22Rv1 (cell line): ENCODE measurements at regions not wholly inside any gene's neighbourhood (a gene's known extent, or its start where the extent isn't known, plus 50 kb on each side); places are given as distances from the start of the nearest gene placed in this dataset.

ENCODE experiments used
- H3K27ac ChIP-seq: fragments of 450-650 bp; 2 replicates; pipeline ENCODE4 v1.5.1; 2017
- CTCF ChIP-seq: fragments of 450-650 bp; IDR thresholded peaks from 2 replicates; pipeline ENCODE4 v1.5.1; 2017; ENCODE audit warnings: mild to moderate bottlenecking
- ZFX ChIP-seq: fragments of 450-650 bp; IDR thresholded peaks from 2 replicates; pipeline ENCODE4 v1.6.1; 2017; ENCODE audit warnings: antibody characterized with exemption, borderline replicate concordance

DNA sequence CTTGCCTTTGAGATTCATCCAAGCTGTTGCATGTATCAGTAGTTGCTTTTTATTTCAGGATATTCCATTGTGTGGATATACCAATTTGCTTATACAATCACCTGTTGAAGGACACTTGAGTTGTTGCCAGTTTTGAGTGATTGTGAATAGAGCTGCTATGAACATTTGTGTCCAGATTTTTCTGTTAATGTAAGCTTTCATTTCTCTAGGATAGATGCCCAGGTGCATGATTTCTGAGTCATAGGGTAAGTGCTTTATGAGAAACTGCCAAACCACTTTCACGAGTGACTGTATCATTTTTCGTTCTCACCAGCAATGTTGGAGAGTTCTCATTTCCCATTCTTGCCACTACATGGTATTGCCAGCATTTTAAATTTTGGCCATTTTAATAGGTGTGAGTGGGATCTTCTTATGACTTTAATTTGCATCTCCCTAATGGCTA, 434.6 kb upstream of the RGS6 start:
- TF ChIP-seq CTCF, result no peak
- no peak for TF ChIP-seq ZFX
- H3K27ac ChIP-seq, result no peak overlapping the region

GRCh38 chr14:71498212-71498611, 434.0 kb upstream of the RGS6 start:
- H3K27ac ChIP-seq, result no peak overlapping the region
- TF ChIP-seq CTCF, result no peak
- no peak for TF ChIP-seq ZFX

DNA sequence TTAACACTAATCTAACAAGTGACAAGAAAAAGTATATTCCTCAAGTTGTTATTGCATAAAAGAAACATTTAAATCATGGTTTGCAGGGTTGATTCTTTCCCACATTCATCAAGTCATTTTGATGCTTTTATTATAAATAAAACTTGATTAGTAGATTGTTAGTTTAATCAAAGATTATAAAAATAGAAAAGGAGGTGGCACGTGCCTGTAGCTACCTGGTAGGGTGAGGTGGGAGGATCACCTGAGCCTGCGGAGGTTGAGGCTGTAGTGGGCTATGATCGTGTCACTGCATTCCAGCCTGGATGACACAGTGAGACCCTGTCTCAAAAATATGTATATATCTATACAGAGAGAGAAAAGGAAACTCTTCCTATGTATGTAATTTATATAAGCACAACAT, 433.2 kb upstream of the RGS6 start:
- H3K27ac ChIP-seq, result no peak overlapping the region
- TF ChIP-seq CTCF, result no peak
- TF ChIP-seq ZFX, result no peak

DNA sequence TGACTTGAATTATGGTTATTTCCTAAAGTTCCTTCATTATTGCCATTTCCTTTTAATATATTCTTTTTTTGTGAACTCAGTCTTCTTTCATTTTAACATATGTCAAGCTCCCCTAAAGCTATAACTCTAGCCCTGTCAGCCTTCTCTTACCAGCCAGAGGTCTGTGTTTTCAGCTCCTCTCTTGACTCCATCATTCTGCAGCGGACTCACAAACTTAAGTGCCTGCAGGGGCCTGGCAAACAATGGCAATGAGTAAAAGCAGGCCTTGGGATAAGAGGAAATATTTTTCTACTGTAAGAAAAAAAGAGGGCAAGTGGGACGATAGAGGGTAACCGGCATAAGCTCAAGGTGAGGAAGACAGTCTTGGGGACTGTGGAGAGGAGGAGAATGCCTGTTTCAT, 424.5 kb upstream of the RGS6 start:
- TF ChIP-seq ZFX (no peak), CTCF (no peak)
- no peak overlapping the region for H3K27ac ChIP-seq

- TF ChIP-seq CTCF (no peak), ZFX (no peak)
Observed at GRCh38 chr14:71508901-71509300, 423.3 kb upstream of the RGS6 start.

DNA sequence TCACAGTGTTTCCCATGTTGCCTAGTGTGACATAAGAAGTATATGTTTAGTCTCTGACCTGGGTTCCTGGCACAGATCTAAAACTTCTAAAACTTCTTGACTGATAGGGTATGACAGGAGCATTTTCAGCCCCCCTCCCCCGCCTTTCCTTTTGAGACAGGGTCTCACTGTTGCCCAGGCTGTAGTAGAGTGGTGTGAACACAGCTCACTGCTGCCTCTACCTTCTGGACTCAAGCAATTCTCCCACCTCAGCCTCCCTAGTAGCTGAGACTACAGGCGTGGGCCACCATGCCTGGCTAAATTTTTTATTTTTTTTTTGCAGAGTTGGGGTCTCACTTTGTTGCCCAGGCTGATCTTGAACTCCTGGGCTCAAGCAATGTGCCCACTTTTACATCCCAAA, 421.1 kb upstream of the RGS6 start:
- TF ChIP-seq CTCF (no peak), ZFX (no peak)
- H3K27ac ChIP-seq, result no peak overlapping the region

More at GRCh38 chr14:71508901-71509300, 423.3 kb upstream of the RGS6 start:
- H3K27ac ChIP-seq, result no peak overlapping the region

DNA sequence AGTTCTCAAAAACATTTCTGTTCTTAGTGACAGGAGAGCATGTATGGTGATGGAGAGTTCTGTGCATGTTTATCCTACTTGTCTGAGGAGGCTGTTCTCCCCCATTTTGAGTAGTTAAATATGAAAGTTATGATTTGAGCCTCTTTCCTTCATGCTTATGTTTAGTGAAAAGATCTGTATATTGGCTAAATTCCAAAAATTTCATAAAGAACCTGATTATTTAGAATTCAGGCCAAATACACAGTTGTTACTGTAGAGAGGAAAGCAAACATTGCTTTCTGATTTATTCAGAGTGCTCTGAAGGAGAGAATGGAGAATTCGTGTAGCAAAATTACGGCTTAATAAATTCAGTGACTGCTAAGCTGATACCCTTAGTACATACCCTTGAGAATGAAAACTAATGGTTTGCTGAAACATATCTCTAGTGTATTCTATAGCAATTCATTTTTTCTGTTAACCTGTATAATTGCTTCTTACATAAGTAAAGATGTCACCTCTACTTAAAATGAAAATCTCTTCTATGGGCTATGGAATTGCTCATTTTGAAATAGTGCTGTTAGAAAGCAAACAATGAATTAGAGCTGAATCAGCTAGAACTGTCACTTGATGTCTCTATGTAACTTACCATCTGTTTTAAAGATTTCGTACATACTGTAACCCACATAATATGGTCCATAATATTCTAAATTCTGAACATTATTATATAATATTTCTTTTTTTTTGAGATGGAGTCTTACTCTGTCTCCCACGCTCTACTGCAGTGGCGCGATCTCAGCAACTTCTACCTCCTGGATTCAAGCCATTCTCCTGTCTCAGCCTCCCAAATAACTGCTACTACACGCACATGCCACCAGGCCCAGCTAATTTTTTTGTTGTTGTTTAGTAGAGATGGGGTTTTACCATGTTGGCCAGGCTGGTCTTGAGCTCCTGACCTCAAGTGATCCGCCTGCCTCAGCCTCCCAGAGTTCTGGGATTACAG, 417.0 kb upstream of the RGS6 start:
- TF ChIP-seq CTCF (no peak), ZFX (no peak)
- no peak overlapping the region for H3K27ac ChIP-seq
